A172 (cell line): ENCODE measurements at regions not wholly inside any gene's neighbourhood (a gene's known extent, or its start where the extent isn't known, plus 50 kb on each side); places are given as distances from the start of the nearest gene placed in this dataset.
"Not testable (repeated sequence)": the region's sequence is repeated elsewhere in the genome, so short reads cannot be mapped to it uniquely, and the experiment has no call there.

Experiments used
- DNase-seq: peaks from one replicate; pipeline ENCODE4 v3.0.0-alpha.2; 2015; ENCODE audit warnings: low spot score

- DNase-seq: no peak
Measured at GRCh38 chr13:79874396-79875360, 393.7 kb downstream of the NDFIP2 start.

- no peak for DNase-seq
Measured at GRCh38 chr13:79871594-79871993, 390.6 kb downstream of the NDFIP2 start.

- no peak for DNase-seq
Measured at GRCh38 chr13:79870766-79871165, 389.8 kb downstream of the NDFIP2 start.

- peak; percentile 4 for DNase-seq
Measured at GRCh38 chr13:79870123-79870522, 389.2 kb downstream of the NDFIP2 start.

- no peak for DNase-seq
Measured at GRCh38 chr13:79869326-79869725, 388.4 kb downstream of the NDFIP2 start.

- no peak for DNase-seq
Measured at GRCh38 chr13:79867254-79867653, 386.3 kb downstream of the NDFIP2 start.

- no peak for DNase-seq
Measured at GRCh38 chr13:79866436-79866835, 385.5 kb downstream of the NDFIP2 start.

- no peak for DNase-seq
Measured at GRCh38 chr13:79862515-79862914, 381.6 kb downstream of the NDFIP2 start.

GRCh38 chr13:79861731-79862130 lies 380.8 kb downstream of the NDFIP2 start:
- DNase-seq: no peak

GRCh38 chr13:79860791-79861190 lies 379.8 kb downstream of the NDFIP2 start:
- DNase-seq: no peak

GRCh38 chr13:79859756-79860155 lies 378.8 kb downstream of the NDFIP2 start:
- DNase-seq: no peak

GRCh38 chr13:79853251-79853650 lies 372.3 kb downstream of the NDFIP2 start:
- DNase-seq: no peak

- DNase-seq: no peak
Measured at GRCh38 chr13:79851318-79851717, 370.4 kb downstream of the NDFIP2 start.

- DNase-seq: no peak
Measured at GRCh38 chr13:79847882-79848592, 367.1 kb downstream of the NDFIP2 start.

- DNase-seq: no peak
Measured at GRCh38 chr13:79846386-79846785, 365.4 kb downstream of the NDFIP2 start.

- peak; percentile 85 for DNase-seq
Measured at GRCh38 chr13:79837741-79838450, 356.9 kb downstream of the NDFIP2 start.

GRCh38 chr13:79836121-79836520 lies 355.2 kb downstream of the NDFIP2 start:
- DNase-seq: not testable (repeated sequence)

GRCh38 chr13:79834876-79835275 lies 353.9 kb downstream of the NDFIP2 start:
- no peak for DNase-seq

GRCh38 chr13:79833991-79834390 lies 353.0 kb downstream of the NDFIP2 start:
- no peak for DNase-seq

GRCh38 chr13:79831556-79831955 lies 350.6 kb downstream of the NDFIP2 start:
- DNase-seq: no peak

- no peak for DNase-seq
Measured at GRCh38 chr13:79830945-79831344, 350.0 kb downstream of the NDFIP2 start.

- no peak for DNase-seq
Measured at GRCh38 chr13:79830426-79830825, 349.5 kb downstream of the NDFIP2 start.
